PFSK-1 (cell line): ENCODE measurements at regions not wholly inside any gene's neighbourhood (a gene's known extent, or its start where the extent isn't known, plus 50 kb on each side); places are given as distances from the start of the nearest gene placed in this dataset.

Experiments
- POLR2AphosphoS5 ChIP-seq: IDR thresholded peaks from 2 replicates; pipeline ENCODE4 v1.6.1; 2012; ENCODE audit warnings: low read depth, mild to moderate bottlenecking, control low read depth, low read length, moderate library complexity
- REST ChIP-seq, 2 experiments: IDR thresholded peaks; 2 replicates each; pipeline versions ENCODE4 v1.6.1 to v1.8.0; 2011 to 2012; ENCODE audit warnings: low read depth in 2 of 2, low read length in 2 of 2, control low read depth in 1 of 2, inconsistent platforms in 1 of 2, mild to moderate bottlenecking in 1 of 2, moderate library complexity in 1 of 2; ENCODE audit not compliant: insufficient read depth in 1 of 2
- TAF1 ChIP-seq: IDR thresholded peaks from 2 replicates; pipeline ENCODE4 v1.6.1; 2012; ENCODE audit warnings: low read length, control low read depth, borderline replicate concordance; ENCODE audit not compliant: insufficient read depth

GRCh38 chr5:90284375-90284774 lies 125.2 kb downstream of the CETN3 start:
- no peak for TF ChIP-seq TAF1
- TF ChIP-seq POLR2AphosphoS5, result no peak
- no peak for TF ChIP-seq REST (IDR thresholded peaks at IDR 0.05; ENCODE audit: insufficient read depth in 1 of 2, low read depth in 2 of 2, low read length in 2 of 2)
